D721Med (cell line): ENCODE measurements at regions not wholly inside any gene's neighbourhood (a gene's known extent, or its start where the extent isn't known, plus 50 kb on each side); places are given as distances from the start of the nearest gene placed in this dataset.
"Not testable (repeated sequence)": the region's sequence is repeated elsewhere in the genome, so short reads cannot be mapped to it uniquely, and the experiment has no call there.

Experiments used
- DNase-seq: peaks from one replicate; pipeline ENCODE4 v3.0.0; 2011; ENCODE audit warnings: low spot score; ENCODE audit not compliant: insufficient read length
- FAIRE-seq: peaks from 2 replicates; lab custom pipeline; 2011; peaks lifted over from hg19 to GRCh38; lab: Jason Lieb, UNC
- CTCF ChIP-seq: IDR thresholded peaks from 2 replicates; pipeline ENCODE4 v1.5.1; 2012; ENCODE audit warnings: mild to moderate bottlenecking, control low read depth; ENCODE audit not compliant: insufficient read depth; ENCODE audit errors: missing control alignments

- DNase-seq (no peak), FAIRE-seq (no peak)
- no peak for TF ChIP-seq CTCF
Measured at GRCh38 chr1:230569201-230569600, 73.1 kb upstream of the COG2 start.

- FAIRE-seq (no peak), DNase-seq (no peak)
- no peak for TF ChIP-seq CTCF
Measured at GRCh38 chr1:230568676-230569075, 73.6 kb upstream of the COG2 start.

DNA sequence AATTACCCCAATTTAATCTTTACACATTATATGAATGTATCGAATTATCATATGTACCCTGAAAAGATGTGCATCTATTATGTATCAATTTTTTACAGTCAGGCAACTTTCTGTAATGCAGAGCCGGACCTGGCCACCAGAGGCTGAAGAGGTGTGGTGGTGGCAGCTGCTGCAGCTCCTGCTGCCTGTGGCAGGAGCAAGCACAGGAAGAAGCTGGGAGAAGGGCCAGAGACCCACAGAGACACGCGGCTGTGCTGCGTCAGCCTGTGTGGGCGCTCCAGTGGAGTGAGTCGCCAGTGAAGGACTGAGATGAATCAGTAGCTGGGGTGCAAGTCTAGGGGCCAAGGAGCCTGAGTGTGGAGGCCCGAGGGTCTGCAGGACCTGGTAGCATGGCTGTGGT is 74.3 kb upstream of the COG2 start:
- DNase-seq (no peak), FAIRE-seq (no peak)
- no peak for TF ChIP-seq CTCF

GRCh38 chr1:230567221-230567575 is 75.1 kb upstream of the COG2 start:
- no peak for TF ChIP-seq CTCF
- no peak for FAIRE-seq
- DNase-seq = no peak

GRCh38 chr1:230566532-230567220 is 75.6 kb upstream of the COG2 start:
- FAIRE-seq = peak; percentile 6
- not testable (repeated sequence) for DNase-seq

DNA sequence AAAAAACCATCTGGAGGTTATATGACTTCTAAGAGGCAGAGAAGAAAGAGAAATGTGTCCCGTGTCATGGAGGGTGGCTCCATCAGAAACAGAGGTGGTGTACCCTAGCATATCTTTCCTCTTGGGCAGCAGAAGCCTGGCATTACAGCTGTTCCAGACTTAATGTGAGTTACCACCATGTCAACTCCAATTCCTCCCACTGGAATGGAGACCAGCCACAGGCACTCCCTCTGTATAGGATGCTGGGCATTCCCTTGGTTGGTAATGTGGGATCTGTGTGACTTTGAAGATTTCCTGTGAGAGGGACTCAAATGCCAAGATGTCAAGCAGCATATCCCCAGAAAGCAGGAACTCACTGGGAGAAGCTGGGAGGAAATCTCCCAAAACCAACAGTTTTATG is 77.1 kb upstream of the COG2 start:
- FAIRE-seq (no peak), DNase-seq (no peak)
- TF ChIP-seq CTCF = no peak

GRCh38 chr1:230563591-230563990 is 78.7 kb upstream of the COG2 start:
- TF ChIP-seq CTCF = no peak
- FAIRE-seq (no peak), DNase-seq (no peak)

- TF ChIP-seq CTCF = no peak
- FAIRE-seq (no peak), DNase-seq (no peak)
Measured at GRCh38 chr1:230561570-230561969, 80.7 kb upstream of the COG2 start.
